ENCODE measurements at regions not wholly inside any gene's neighbourhood (a gene's known extent, or its start where the extent isn't known, plus 50 kb on each side); places are given as distances from the start of the nearest gene placed in this dataset.

GRCh38 chr12:128121424-128121823 lies 145.5 kb upstream of the TMEM132C start:
- DNase-seq = no peak

GRCh38 chr12:128123096-128123495 lies 143.9 kb upstream of the TMEM132C start:
- no peak for DNase-seq

- DNase-seq = no peak
Measured at GRCh38 chr12:128131955-128132354, 135.0 kb upstream of the TMEM132C start.

- no peak for DNase-seq
Measured at GRCh38 chr12:128133321-128134073, 133.5 kb upstream of the TMEM132C start.

GRCh38 chr12:128137140-128137539 lies 129.8 kb upstream of the TMEM132C start:
- DNase-seq = no peak

- no peak for DNase-seq
Measured at GRCh38 chr12:128138125-128138524, 128.8 kb upstream of the TMEM132C start.

GRCh38 chr12:128140551-128140950 lies 126.4 kb upstream of the TMEM132C start:
- no peak for DNase-seq

- no peak for DNase-seq
Measured at GRCh38 chr12:128150961-128151360, 116.0 kb upstream of the TMEM132C start.

GRCh38 chr12:128155571-128155970 lies 111.4 kb upstream of the TMEM132C start:
- DNase-seq = no peak

GRCh38 chr12:128163086-128163485 lies 103.9 kb upstream of the TMEM132C start:
- no peak for DNase-seq

- no peak for DNase-seq
Measured at GRCh38 chr12:128164533-128164932, 102.4 kb upstream of the TMEM132C start.

GRCh38 chr12:128165387-128165786 lies 101.6 kb upstream of the TMEM132C start:
- DNase-seq = no peak

- no peak for DNase-seq
Measured at GRCh38 chr12:128168273-128168672, 98.7 kb upstream of the TMEM132C start.

- no peak for DNase-seq
Measured at GRCh38 chr12:128170181-128170580, 96.8 kb upstream of the TMEM132C start.

- no peak for DNase-seq
Measured at GRCh38 chr12:128178565-128178964, 88.4 kb upstream of the TMEM132C start.

GRCh38 chr12:128178966-128179365 lies 88.0 kb upstream of the TMEM132C start:
- no peak for DNase-seq

GRCh38 chr12:128180166-128180565 lies 86.8 kb upstream of the TMEM132C start:
- DNase-seq = no peak

- DNase-seq = no peak
Measured at GRCh38 chr12:128190052-128190451, 76.9 kb upstream of the TMEM132C start.

- DNase-seq = peak in 2 of 14 donors; percentile 0
Measured at GRCh38 chr12:128190614-128191013, 76.4 kb upstream of the TMEM132C start.

GRCh38 chr12:128191380-128191779 lies 75.6 kb upstream of the TMEM132C start:
- no peak for DNase-seq

GRCh38 chr12:128204711-128205110 lies 62.3 kb upstream of the TMEM132C start:
- no peak for DNase-seq

GRCh38 chr12:128205145-128205544 lies 61.8 kb upstream of the TMEM132C start:
- DNase-seq = no peak

- no peak for DNase-seq
Measured at GRCh38 chr12:128205758-128206157, 61.2 kb upstream of the TMEM132C start.

Data from C1 segment of cervical spinal cord (tissue), 14 donors.